HepG2 (cell line): ENCODE measurements at regions not wholly inside any gene's neighbourhood (a gene's known extent, or its start where the extent isn't known, plus 50 kb on each side); places are given as distances from the start of the nearest gene placed in this dataset.

Source experiments
- ATAC-seq: fragments of 200-7000 bp; cut with Tn5 transposase; 3 replicates; pipeline ENCODE4 v1.9.1; 2020; ENCODE audit warnings: mild to moderate bottlenecking, moderate library complexity
- BruUV-seq: library from RNA; stranded (reverse); fragments of 400-500 nt; replicated peaks from 2 replicates; lab custom pipeline; 2021; lab: Mats Ljungman, UMichigan
- CTCF ChIA-PET: fragments of 300-600 bp; formaldehyde crosslinking; extraction: SDS; loops from one replicate; lab custom pipeline; 2021; ENCODE audit warnings: low total read pairs, inconsistent platforms, low intra/inter-chr PET ratio; lab: Yijun Ruan, JAX
- POLR2A ChIA-PET: fragments of 350-600 bp; sonication (Branson Sonifier 250); formaldehyde crosslinking; loops from one replicate; lab custom pipeline; 2020; ENCODE audit warnings: antibody characterized with exemption, inconsistent platforms; lab: Yijun Ruan, JAX
- DNase-seq: peaks from one replicate; pipeline ENCODE4 v3.0.0-alpha.2; 2015; ENCODE audit warnings: low spot score
- FAIRE-seq: peaks from 3 replicates; lab custom pipeline; 2011; peaks lifted over from hg19 to GRCh38; lab: Jason Lieb, UNC
- H2AFZ ChIP-seq: one replicate; pipeline ENCODE4 v1.6.1; 2011; ENCODE audit warnings: low read length, inconsistent platforms
- H3K27ac ChIP-seq: fragments of 300-600 bp; 3 replicates; pipeline ENCODE4 v1.8.0; 2011; ENCODE audit warnings: mixed run types, mild to moderate bottlenecking, mixed read lengths, low read length, inconsistent platforms; ENCODE audit not compliant: insufficient read depth; ENCODE audit errors: extremely low read length
- H3K27me3 ChIP-seq, 2 experiments: fragments of 200-600 bp in 1 of 2; 2 replicates in 1 of 2; 3 replicates in 1 of 2; pipeline versions ENCODE4 v1.6.0 to v1.8.0; 2011; ENCODE audit warnings: low read length in 2 of 2, mild to moderate bottlenecking in 2 of 2, moderate library complexity in 2 of 2, inconsistent platforms in 1 of 2; ENCODE audit not compliant: insufficient read depth in 2 of 2, control insufficient read depth in 1 of 2
- H3K36me3 ChIP-seq, 2 experiments: fragments of 200-600 bp in 1 of 2; replicated peaks in 1 of 2; 2 replicates in 1 of 2; 3 replicates in 1 of 2; pipeline versions ENCODE4 v1.5.1 to v1.8.0; 2011; ENCODE audit warnings: low read length in 2 of 2, inconsistent platforms in 1 of 2; ENCODE audit not compliant: insufficient read depth in 2 of 2, control insufficient read depth in 1 of 2
- H3K4me1 ChIP-seq: 2 replicates; pipeline ENCODE4 v1.5.1; 2012; ENCODE audit warnings: low read length, inconsistent platforms; ENCODE audit not compliant: insufficient read depth
- H3K4me2 ChIP-seq: 2 replicates; pipeline ENCODE4 v1.6.0; 2011; ENCODE audit warnings: low read depth, low read length, inconsistent platforms
- H3K4me3 ChIP-seq, 3 experiments: fragments of 200-600 bp in 1 of 3; sonication (generic), shearing (Covaris generic) in 1 of 3; replicated peaks in 1 of 3; 2 replicates each; pipeline ENCODE4 v1.5.1; 2011 to 2016; ENCODE audit warnings: low read length in 3 of 3, inconsistent platforms in 2 of 3, low read depth in 2 of 3, mild to moderate bottlenecking in 2 of 3, control low read depth in 1 of 3, mixed read lengths in 1 of 3; ENCODE audit not compliant: insufficient read depth in 1 of 3
- H3K79me2 ChIP-seq: one replicate; pipeline ENCODE4 v1.6.1; 2011; ENCODE audit warnings: low read length, inconsistent platforms; ENCODE audit not compliant: insufficient read depth
- H3K9ac ChIP-seq: 2 replicates; pipeline ENCODE4 v1.6.0; 2011; ENCODE audit warnings: mild to moderate bottlenecking, low read depth, low read length, inconsistent platforms; ENCODE audit not compliant: insufficient read depth
- H3K9me3 ChIP-seq: 2 replicates; pipeline ENCODE4 v1.5.1; 2012; ENCODE audit warnings: mild to moderate bottlenecking, low read length
- H4K20me1 ChIP-seq: 2 replicates; pipeline ENCODE4 v1.6.0; 2011; ENCODE audit warnings: inconsistent platforms, mild to moderate bottlenecking, low read length, moderate library complexity; ENCODE audit not compliant: insufficient read depth
- CEBPB ChIP-seq: IDR thresholded peaks from 2 replicates; pipeline ENCODE4 v1.6.1; 2011; ENCODE audit warnings: low read depth, low read length, improper control_type of control experiment, borderline replicate concordance
- ELF3 ChIP-seq: IDR thresholded peaks from 2 replicates; pipeline ENCODE4 v1.6.1; 2016; ENCODE audit warnings: missing genetic modification reagents, missing compliant biosample characterization
- IKZF4 ChIP-seq: sonication (generic); formaldehyde crosslinking; IDR thresholded peaks from 2 replicates; pipeline ENCODE4 v1.5.1; 2020; ENCODE audit warnings: borderline replicate concordance, mild to moderate bottlenecking, low read depth, missing genetic modification reagents; ENCODE audit errors: not compliant biosample characterization
- PITX1 ChIP-seq: sonication (generic); formaldehyde crosslinking; IDR thresholded peaks from 2 replicates; pipeline ENCODE4 v1.5.1; 2020; ENCODE audit warnings: mild to moderate bottlenecking, missing genetic modification reagents
- PPARG ChIP-seq: conservative IDR thresholded peaks from 2 replicates; pipeline ENCODE4 v1.6.1; 2016; ENCODE audit warnings: missing biosample characterization, missing genetic modification reagents
- SOX5 ChIP-seq: IDR thresholded peaks from 2 replicates; pipeline ENCODE4 v1.6.1; 2016; ENCODE audit warnings: borderline replicate concordance
- SUZ12 ChIP-seq: fragments of 150-350 bp; IDR thresholded peaks from 2 replicates; pipeline ENCODE4 v1.6.1; 2014; ENCODE audit warnings: low read depth, low read length
- ZNF292 ChIP-seq: sonication (generic); formaldehyde crosslinking; IDR thresholded peaks from 2 replicates; pipeline ENCODE4 v1.8.1; 2022; ENCODE audit warnings: mild to moderate bottlenecking, low read depth, missing genetic modification reagents, borderline replicate concordance
- ZNF30 ChIP-seq: sonication (generic); formaldehyde crosslinking; IDR thresholded peaks from 2 replicates; pipeline ENCODE4 v1.5.0; 2020; ENCODE audit warnings: mild to moderate bottlenecking, missing genetic modification reagents
- ZNF792 ChIP-seq: IDR thresholded peaks from 2 replicates; pipeline ENCODE4 v1.6.1; 2016
- whole genome bisulfite sequencing: methylation state at CpG from one replicate; pipeline ENCODE4 v1.1.6; 2017; ENCODE audit warnings: low lambda C conversion rate; 5-methylcytosine and 5-hydroxymethylcytosine counted together
- in situ Hi-C: cut with HindIII; loops from 2 replicates; pipeline ENCODE4 v1.10.0; 2017; ENCODE audit warnings: low pct_unique_long_range_greater_than_20kb; ENCODE audit not compliant: extremely low pct_ligation_motif_present
- intact Hi-C: fragments of 100-400 bp; cut with micrococcal nuclease; formaldehyde crosslinking; loops from one replicate; pipeline ENCODE4 v1.10.0; 2022; ENCODE audit not compliant: unreplicated experiment

- ChIA-PET POLR2A (no interaction called here), CTCF (no interaction called here)
- TF ChIP-seq CEBPB (0 out of 2 replicates have a peak, but pooled peaks have one; percentile 11), ZNF30 (CRISPR knock-in tag) (no peak)
- H2AFZ ChIP-seq, result no peak overlapping the region
- WGBS, result 0% methylated on average over 2 of the region's 2 CpGs
- in situ Hi-C loops (no loop called here), intact Hi-C loops (no loop called here)
- no peaks in the 10 kb centered on the region for H3K9me3 ChIP-seq
- no peak for DNase-seq
- FAIRE-seq, result no peak
- H3K4me3 ChIP-seq, result no peak overlapping the region
- BruUV-seq, result no TSS peak
- H4K20me1 ChIP-seq, result no peaks in the 10 kb centered on the region
- H3K4me1 ChIP-seq, result no peaks in the 10 kb centered on the region
- no peak overlapping the region for H3K4me2 ChIP-seq
- no peak overlapping the region for H3K27ac ChIP-seq
- no peak for ATAC-seq
- no peaks in the 10 kb centered on the region for H3K27me3 ChIP-seq
- H3K9ac ChIP-seq, result no peak overlapping the region
- H3K79me2 ChIP-seq, result no peaks in the 10 kb centered on the region
- H3K36me3 ChIP-seq, result no peaks in the 10 kb centered on the region
Observed at GRCh38 chr7:118662266-118662665, 437.8 kb downstream of the ANKRD7 start.

- ATAC-seq (no peak), DNase-seq (no peak), FAIRE-seq (no peak)
- TF ChIP-seq SOX5, result no peak
- no peak for TF ChIP-seq IKZF4
- no peak for TF ChIP-seq ZNF792
- TF ChIP-seq ELF3 (CRISPR knock-in tag), result no peak
- no peak for TF ChIP-seq PPARG (CRISPR knock-in tag)
- no peak for TF ChIP-seq SUZ12
- TF ChIP-seq ZNF292, result no peak
- no peak for TF ChIP-seq PITX1 (CRISPR knock-in tag)
- no peaks in the 10 kb centered on the region for H3K36me3 ChIP-seq
- H3K4me2 ChIP-seq, result no peak overlapping the region
- no TSS peak for BruUV-seq
- in situ Hi-C loops (no loop called here), intact Hi-C loops (no loop called here)
- WGBS, result 0% methylated on average over 1 of the region's 1 CpG
- ChIA-PET CTCF (no interaction called here), POLR2A (no interaction called here)
- H3K27ac ChIP-seq, result no peak overlapping the region
- no peak overlapping the region for H3K4me3 ChIP-seq
- H2AFZ ChIP-seq, result no peak overlapping the region
- no peaks in the 10 kb centered on the region for H3K27me3 ChIP-seq
- H3K4me1 ChIP-seq, result no peaks in the 10 kb centered on the region
- no peaks in the 10 kb centered on the region for H3K9me3 ChIP-seq
- H4K20me1 ChIP-seq, result no peaks in the 10 kb centered on the region
- H3K9ac ChIP-seq, result no peak overlapping the region
- H3K79me2 ChIP-seq, result no peaks in the 10 kb centered on the region
Observed at GRCh38 chr7:118664498-118664897, 440.0 kb downstream of the ANKRD7 start.
